Fibroblast of skin of right biceps (primary cell): ENCODE measurements at regions not wholly inside any gene's neighbourhood (a gene's known extent, or its start where the extent isn't known, plus 50 kb on each side); places are given as distances from the start of the nearest gene placed in this dataset.
A peak's percentile ranks its signal among the peaks of the same experiment; 100 is the strongest.

Experiments
- DNase-seq: peaks from one replicate; pipeline ENCODE4 v3.0.0-alpha.2; 2013

- DNase-seq = no peak
Observed at GRCh38 chr16:62700426-62701294, 664.4 kb upstream of the CDH8 start.

- no peak for DNase-seq
Observed at GRCh38 chr16:62692685-62693084, 656.4 kb upstream of the CDH8 start.

- DNase-seq = no peak
Observed at GRCh38 chr16:62681819-62682218, 645.6 kb upstream of the CDH8 start.

- DNase-seq = no peak
Observed at GRCh38 chr16:62678796-62679195, 642.6 kb upstream of the CDH8 start.

DNA sequence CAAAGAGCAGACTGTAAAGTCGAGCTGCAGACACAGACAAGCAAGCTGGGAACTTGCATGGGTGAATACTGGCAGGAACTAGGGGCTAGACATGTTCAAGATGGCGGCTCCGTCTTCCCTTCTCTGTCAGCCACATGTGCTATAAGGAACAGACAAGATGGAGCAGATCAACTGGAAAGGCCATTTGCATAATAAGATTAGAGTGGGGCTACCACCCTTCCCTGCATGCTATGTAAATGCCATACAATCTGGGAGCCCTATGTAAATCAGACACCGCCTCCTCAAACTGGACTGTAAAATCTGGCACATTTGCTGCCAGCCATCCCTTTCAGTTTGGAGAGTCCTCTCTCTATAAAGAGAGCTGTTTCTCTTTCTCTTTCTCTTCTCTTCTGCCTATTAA, 640.1 kb upstream of the CDH8 start:
- no peak for DNase-seq

GRCh38 chr16:62665269-62665668, 629.0 kb upstream of the CDH8 start:
- DNase-seq = no peak

GRCh38 chr16:62664566-62664965, 628.3 kb upstream of the CDH8 start:
- no peak for DNase-seq

DNA sequence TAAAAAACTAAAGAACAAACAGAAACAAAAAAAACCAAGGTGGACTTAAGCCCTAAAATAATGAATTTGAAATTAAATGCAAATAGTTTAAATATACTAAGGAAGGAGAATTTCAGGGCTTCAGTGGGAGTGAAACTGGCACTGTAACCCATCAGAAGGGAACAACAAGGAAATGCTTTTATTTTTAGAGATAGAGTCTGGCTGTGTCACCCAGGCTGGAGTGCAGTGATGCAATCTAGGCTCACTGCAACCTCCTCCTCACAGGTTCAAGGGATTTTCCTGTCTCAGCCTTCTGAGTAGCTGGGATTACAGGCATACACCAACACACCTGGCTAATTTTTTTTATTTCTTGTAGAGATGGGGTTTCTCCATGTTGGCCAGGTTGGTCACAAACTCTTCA, 625.2 kb upstream of the CDH8 start:
- no peak for DNase-seq

DNA sequence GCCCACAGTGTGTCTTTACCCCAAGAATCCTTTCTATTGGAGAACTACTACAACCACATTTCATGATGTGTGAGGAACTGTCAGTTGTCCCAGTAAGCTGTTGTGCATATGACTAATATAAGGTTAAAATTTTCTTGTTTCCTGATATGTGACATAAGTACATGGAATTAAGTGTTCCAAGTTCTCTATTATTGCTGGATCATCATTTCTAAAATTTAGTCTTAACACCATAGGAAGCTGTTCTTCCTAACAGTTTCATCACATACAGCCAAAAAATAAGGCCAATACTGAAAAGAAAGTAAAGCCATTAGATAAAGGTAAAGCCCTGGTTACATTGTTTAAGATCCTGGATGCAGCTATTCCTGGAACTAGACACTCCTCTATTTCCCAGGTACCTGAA, 620.9 kb upstream of the CDH8 start:
- no peak for DNase-seq

- no peak for DNase-seq
Observed at GRCh38 chr16:62652441-62653120, 616.3 kb upstream of the CDH8 start.

DNA sequence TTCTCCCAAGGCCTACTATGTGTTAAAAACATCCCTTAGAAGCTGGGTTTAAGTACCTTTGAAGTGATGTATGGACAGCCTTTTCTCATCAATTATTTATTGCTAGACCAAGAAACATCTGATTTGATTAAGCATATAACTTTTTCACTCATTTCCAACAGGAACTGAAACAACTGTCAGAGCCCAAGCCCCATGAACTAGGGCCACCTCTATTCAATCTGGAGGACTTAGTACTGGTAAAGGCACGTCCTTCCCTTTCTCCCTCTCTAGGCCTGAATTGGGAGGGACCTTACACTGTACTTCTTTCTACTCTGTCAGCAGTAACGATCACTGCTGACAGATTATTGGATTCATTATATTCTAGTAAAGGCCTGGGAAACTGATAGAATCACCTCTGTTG, 612.0 kb upstream of the CDH8 start:
- no peak for DNase-seq

DNA sequence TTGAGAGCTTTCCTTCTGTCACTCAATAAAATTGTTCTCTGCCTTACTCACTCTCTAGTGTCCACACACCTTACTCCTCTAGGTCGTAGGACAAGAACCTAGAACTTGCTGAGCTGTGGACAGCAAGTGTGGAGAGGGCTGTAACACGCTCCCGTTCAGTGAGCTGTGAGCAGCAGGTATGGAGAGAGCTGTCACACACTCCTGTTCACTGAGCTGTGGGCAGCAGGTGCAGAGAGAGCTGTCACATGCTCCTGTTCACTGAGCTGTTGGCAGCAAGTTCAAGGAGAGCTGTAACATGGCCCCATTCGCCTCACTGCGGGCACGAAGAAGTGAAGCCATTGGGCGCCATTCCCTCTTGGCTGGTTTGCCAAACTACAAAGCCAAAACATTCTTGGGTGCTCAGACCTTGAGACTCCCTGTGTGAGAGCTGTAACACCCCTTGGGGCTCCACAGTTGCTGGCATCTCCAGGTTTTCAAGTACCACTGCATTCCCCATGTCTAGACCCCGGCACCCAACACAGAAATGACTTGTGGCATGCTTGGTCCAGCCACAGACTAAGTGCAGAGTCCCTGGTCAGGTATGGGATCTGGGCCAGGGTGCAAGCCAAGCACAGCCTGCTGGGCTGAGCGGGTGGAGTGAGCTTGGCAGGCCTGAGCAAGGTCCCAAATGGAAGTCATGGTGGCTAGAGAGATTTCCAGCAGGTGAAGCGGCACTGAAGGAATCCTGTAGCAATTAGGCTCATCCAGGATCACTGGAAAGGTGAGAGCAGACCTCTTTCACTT, 608.0 kb upstream of the CDH8 start:
- DNase-seq = no peak

- DNase-seq = no peak
Observed at GRCh38 chr16:62642677-62643076, 606.4 kb upstream of the CDH8 start.

DNA sequence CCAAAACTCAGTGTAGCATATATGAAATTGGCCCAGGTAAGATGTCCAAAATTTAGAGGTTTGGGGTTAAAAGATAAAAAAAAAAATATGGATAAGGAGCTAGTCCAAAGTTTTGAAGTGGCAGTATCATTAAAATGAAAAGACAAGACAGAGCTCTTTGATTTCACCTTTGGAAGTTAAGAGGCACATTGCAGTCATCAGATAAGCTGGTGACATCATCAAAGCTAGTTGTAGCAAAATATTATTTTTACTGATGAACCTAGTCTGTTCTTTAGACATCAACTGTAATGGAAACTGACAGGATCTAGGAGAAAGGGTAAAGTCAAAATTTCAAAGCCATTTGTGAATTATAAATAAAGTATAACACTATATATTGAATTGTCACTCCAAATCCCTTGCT, 603.7 kb upstream of the CDH8 start:
- no peak for DNase-seq

GRCh38 chr16:62638964-62639870, 603.0 kb upstream of the CDH8 start:
- peak; percentile 82 for DNase-seq

DNA sequence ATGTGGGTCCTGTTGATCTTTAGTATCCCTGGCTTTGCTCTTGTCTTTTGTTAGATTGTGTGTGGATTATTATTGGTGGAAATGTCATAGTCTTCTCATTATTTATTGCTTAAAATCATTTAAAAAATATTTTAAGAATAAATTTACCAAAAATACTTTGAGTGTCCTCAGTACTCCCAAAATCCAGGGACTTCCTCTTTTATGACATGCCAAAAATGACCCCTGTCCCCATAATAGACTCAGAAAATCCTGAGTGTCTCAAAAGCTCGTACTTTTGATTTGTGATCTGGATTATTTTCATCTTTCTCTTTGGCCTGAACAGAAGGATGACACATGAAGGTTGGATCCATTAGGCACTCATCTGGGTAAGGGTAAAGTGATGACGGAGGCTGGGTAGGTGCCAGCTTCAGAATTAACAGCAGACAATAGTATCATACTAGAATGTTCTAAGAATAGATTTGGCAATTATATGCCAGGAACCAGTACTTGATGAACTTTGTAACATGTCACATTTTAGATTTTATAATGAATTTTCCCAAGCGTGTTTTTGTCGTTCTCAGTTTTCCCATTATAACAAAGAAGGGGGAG, 602.2 kb upstream of the CDH8 start:
- DNase-seq = peak; percentile 66

GRCh38 chr16:62625326-62625725, 589.1 kb upstream of the CDH8 start:
- DNase-seq = peak; percentile 5

- DNase-seq = peak; percentile 67
Observed at GRCh38 chr16:62620275-62620674, 584.0 kb upstream of the CDH8 start.

GRCh38 chr16:62615526-62615925, 579.3 kb upstream of the CDH8 start:
- peak; percentile 32 for DNase-seq

DNA sequence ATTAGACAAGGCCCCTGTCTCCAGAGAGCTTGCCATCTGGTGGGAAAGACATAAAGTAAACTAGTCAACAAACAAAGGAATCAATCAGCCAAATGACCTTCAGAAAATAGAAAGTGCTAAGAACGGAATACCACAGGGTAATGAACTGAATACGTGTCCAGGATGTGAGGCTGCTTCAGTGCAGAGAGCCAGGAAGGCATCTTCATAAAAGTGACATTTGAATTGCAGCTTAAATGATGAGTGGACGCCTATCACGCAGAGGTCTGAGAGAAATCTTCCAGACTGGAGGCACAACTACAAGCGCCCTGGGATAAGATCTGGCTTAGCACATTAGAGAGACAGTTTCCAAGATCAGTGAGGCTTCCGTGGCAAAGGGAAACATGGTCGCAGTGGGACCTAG, 574.1 kb upstream of the CDH8 start:
- DNase-seq = no peak

DNA sequence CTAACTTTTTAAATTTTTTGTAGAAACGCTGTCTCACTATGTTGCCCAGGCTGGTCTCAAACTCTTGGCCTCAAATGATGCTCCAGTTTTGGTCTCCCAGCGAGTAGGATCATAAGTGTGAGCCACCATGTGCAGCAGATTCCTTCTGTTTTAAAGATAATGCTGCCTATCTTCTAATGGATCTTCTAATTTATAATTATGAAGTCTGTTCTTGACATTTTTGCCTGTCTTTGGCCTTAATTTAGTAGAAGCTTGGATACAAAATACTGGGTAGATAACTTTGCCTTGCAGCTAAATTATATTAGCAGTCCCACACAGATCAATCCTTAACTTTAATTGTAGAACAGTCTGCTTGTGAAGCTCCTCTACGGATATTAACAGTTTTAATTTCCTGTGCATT, 566.6 kb upstream of the CDH8 start:
- no peak for DNase-seq

DNA sequence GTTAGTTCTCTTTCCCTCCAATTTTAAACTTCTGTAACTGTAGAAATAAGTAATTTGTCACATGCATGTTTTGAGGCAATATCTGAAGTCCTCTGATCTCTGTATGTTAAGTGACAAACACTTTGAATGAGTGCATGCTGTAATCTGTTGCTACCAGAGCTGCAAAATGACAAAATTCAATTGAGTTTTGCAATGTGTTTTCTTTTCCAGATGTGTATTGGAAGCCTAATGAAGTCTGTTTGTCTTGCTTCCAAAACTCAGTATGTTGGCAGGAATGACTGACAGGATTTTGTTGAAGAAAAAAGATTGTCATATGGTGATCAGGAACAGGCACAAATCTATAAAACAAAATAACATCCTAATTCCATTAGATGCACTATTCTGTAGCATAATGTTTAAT, 561.6 kb upstream of the CDH8 start:
- DNase-seq = no peak
